H1 (cell line): ENCODE measurements at regions not wholly inside any gene's neighbourhood (a gene's known extent, or its start where the extent isn't known, plus 50 kb on each side); places are given as distances from the start of the nearest gene placed in this dataset.

Source experiments
- BACH1 ChIP-seq: IDR thresholded peaks from 2 replicates; pipeline ENCODE4 v1.6.1; 2012; ENCODE audit warnings: low read length, improper control_type of control experiment
- CREB1 ChIP-seq: IDR thresholded peaks from 2 replicates; pipeline ENCODE4 v1.6.1; 2012; ENCODE audit warnings: inconsistent platforms
- GTF2F1 ChIP-seq: IDR thresholded peaks from 2 replicates; pipeline ENCODE4 v1.6.1; 2012; ENCODE audit warnings: low read depth, low read length, improper control_type of control experiment, borderline replicate concordance
- KDM4A ChIP-seq: IDR thresholded peaks from one replicate; pipeline ENCODE4 v1.7.1; 2012; ENCODE audit warnings: low read depth, mild to moderate bottlenecking, moderate library complexity, low read length, inconsistent platforms; ENCODE audit not compliant: severe bottlenecking
- NANOG ChIP-seq: IDR thresholded peaks from 2 replicates; pipeline ENCODE4 v1.6.1; 2011; ENCODE audit warnings: low read length, low read depth, mild to moderate bottlenecking, inconsistent platforms; ENCODE audit not compliant: insufficient read depth, poor library complexity, severe bottlenecking
- SIN3A ChIP-seq, 2 experiments: IDR thresholded peaks in 1 of 2; conservative IDR thresholded peaks in 1 of 2; 2 replicates each; pipeline ENCODE4 v1.6.1; 2011 to 2012; ENCODE audit warnings: low read length in 2 of 2, improper control_type of control experiment in 1 of 2, low read depth in 1 of 2, mild to moderate bottlenecking in 1 of 2
- TF ChIP-seq, protein P1 (sequence below): fragments of 300-600 bp; sonication (generic); IDR thresholded peaks from 2 replicates; pipeline ENCODE4 v1.7.1; 2012; ENCODE audit warnings: low read length, moderate library complexity, mild to moderate bottlenecking, inconsistent platforms; ENCODE audit not compliant: insufficient replicate concordance
- TF ChIP-seq, protein P2 (sequence below): IDR thresholded peaks from 2 replicates; pipeline ENCODE4 v1.6.1; 2011; ENCODE audit warnings: low read length, improper control_type of control experiment

DNA sequence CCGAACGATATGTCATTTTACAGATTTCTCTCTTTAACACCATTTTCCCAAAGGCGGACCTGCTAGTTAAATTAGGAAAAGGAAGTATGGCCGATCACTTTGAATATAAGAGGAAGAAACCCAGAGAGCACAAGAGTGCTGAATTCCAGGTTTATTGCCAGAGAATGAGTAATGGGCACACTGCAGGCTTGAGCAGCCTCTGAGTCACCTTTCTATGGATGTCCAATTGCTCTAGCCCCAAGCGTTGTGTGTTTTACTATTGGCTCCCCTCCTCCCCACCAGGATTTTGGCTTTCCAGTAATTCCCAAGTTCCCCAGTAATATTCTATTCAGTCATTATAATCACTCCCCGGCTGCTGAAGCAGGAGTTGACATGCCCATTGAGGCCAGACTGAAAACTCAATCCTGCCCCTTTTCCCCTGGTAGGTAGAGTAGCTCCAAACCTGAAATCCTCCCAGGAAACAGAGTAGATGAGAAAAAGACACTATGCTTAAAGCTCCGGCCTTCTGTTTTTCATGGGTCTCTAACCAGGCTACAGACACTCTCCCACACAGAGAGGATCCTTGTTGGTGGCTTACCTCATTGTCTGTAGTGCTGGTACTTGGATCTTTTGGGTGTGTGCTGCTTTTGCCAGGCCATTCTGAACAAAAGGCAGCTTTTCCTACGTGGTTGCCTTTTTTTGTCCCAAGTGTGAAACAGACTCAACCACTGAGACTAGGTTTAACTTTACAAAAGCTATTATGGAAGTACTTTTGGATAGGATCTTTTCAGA is 704.3 kb upstream of the FLRT2 start (continued):
- TF ChIP-seq, protein P1, sequence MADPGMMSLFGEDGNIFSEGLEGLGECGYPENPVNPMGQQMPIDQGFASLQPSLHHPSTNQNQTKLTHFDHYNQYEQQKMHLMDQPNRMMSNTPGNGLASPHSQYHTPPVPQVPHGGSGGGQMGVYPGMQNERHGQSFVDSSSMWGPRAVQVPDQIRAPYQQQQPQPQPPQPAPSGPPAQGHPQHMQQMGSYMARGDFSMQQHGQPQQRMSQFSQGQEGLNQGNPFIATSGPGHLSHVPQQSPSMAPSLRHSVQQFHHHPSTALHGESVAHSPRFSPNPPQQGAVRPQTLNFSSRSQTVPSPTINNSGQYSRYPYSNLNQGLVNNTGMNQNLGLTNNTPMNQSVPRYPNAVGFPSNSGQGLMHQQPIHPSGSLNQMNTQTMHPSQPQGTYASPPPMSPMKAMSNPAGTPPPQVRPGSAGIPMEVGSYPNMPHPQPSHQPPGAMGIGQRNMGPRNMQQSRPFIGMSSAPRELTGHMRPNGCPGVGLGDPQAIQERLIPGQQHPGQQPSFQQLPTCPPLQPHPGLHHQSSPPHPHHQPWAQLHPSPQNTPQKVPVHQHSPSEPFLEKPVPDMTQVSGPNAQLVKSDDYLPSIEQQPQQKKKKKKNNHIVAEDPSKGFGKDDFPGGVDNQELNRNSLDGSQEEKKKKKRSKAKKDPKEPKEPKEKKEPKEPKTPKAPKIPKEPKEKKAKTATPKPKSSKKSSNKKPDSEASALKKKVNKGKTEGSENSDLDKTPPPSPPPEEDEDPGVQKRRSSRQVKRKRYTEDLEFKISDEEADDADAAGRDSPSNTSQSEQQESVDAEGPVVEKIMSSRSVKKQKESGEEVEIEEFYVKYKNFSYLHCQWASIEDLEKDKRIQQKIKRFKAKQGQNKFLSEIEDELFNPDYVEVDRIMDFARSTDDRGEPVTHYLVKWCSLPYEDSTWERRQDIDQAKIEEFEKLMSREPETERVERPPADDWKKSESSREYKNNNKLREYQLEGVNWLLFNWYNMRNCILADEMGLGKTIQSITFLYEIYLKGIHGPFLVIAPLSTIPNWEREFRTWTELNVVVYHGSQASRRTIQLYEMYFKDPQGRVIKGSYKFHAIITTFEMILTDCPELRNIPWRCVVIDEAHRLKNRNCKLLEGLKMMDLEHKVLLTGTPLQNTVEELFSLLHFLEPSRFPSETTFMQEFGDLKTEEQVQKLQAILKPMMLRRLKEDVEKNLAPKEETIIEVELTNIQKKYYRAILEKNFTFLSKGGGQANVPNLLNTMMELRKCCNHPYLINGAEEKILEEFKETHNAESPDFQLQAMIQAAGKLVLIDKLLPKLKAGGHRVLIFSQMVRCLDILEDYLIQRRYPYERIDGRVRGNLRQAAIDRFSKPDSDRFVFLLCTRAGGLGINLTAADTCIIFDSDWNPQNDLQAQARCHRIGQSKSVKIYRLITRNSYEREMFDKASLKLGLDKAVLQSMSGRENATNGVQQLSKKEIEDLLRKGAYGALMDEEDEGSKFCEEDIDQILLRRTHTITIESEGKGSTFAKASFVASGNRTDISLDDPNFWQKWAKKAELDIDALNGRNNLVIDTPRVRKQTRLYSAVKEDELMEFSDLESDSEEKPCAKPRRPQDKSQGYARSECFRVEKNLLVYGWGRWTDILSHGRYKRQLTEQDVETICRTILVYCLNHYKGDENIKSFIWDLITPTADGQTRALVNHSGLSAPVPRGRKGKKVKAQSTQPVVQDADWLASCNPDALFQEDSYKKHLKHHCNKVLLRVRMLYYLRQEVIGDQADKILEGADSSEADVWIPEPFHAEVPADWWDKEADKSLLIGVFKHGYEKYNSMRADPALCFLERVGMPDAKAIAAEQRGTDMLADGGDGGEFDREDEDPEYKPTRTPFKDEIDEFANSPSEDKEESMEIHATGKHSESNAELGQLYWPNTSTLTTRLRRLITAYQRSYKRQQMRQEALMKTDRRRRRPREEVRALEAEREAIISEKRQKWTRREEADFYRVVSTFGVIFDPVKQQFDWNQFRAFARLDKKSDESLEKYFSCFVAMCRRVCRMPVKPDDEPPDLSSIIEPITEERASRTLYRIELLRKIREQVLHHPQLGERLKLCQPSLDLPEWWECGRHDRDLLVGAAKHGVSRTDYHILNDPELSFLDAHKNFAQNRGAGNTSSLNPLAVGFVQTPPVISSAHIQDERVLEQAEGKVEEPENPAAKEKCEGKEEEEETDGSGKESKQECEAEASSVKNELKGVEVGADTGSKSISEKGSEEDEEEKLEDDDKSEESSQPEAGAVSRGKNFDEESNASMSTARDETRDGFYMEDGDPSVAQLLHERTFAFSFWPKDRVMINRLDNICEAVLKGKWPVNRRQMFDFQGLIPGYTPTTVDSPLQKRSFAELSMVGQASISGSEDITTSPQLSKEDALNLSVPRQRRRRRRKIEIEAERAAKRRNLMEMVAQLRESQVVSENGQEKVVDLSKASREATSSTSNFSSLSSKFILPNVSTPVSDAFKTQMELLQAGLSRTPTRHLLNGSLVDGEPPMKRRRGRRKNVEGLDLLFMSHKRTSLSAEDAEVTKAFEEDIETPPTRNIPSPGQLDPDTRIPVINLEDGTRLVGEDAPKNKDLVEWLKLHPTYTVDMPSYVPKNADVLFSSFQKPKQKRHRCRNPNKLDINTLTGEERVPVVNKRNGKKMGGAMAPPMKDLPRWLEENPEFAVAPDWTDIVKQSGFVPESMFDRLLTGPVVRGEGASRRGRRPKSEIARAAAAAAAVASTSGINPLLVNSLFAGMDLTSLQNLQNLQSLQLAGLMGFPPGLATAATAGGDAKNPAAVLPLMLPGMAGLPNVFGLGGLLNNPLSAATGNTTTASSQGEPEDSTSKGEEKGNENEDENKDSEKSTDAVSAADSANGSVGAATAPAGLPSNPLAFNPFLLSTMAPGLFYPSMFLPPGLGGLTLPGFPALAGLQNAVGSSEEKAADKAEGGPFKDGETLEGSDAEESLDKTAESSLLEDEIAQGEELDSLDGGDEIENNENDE = no peak
- TF ChIP-seq, protein P2, sequence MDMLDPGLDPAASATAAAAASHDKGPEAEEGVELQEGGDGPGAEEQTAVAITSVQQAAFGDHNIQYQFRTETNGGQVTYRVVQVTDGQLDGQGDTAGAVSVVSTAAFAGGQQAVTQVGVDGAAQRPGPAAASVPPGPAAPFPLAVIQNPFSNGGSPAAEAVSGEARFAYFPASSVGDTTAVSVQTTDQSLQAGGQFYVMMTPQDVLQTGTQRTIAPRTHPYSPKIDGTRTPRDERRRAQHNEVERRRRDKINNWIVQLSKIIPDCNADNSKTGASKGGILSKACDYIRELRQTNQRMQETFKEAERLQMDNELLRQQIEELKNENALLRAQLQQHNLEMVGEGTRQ = no peak
- TF ChIP-seq GTF2F1 (no peak), KDM4A (no peak), CREB1 (no peak), NANOG (no peak), BACH1 (no peak), SIN3A (conservative IDR thresholded peaks at IDR 0.05 in 1 of 2, IDR thresholded peaks at IDR 0.05 in 1 of 2; ENCODE audit: low read depth in 1 of 2, low read length in 2 of 2) (no peak)
